Neural cell (in vitro differentiated cells): ENCODE measurements at regions not wholly inside any gene's neighbourhood (a gene's known extent, or its start where the extent isn't known, plus 50 kb on each side); places are given as distances from the start of the nearest gene placed in this dataset.

Experiments
- H2AFZ ChIP-seq: fragments of 200-600, 300-800 bp; sonication (generic), shearing (Covaris generic); 2 replicates; pipeline ENCODE4 v1.6.0; 2014; ENCODE audit warnings: low read depth, mild to moderate bottlenecking, antibody characterized with exemption, low read length, moderate library complexity
- H3F3A ChIP-seq: fragments of 200-600 bp; shearing (Covaris generic); 2 replicates; pipeline ENCODE4 v1.6.1; 2016; ENCODE audit warnings: mild to moderate bottlenecking, moderate library complexity, mixed read lengths, antibody characterized with exemption, low read length; ENCODE audit not compliant: insufficient read depth, poor library complexity, severe bottlenecking
- H3K27ac ChIP-seq: fragments of 200-600, 300-800 bp; sonication (generic), shearing (Covaris generic); 2 replicates; pipeline ENCODE4 v1.5.1; 2014; ENCODE audit warnings: mild to moderate bottlenecking, low read length, moderate library complexity
- H3K27me3 ChIP-seq: fragments of 300-800, 200-600 bp; sonication (generic), shearing (Covaris generic); 2 replicates; pipeline ENCODE4 v1.6.0; 2014; ENCODE audit warnings: mild to moderate bottlenecking, low read depth, low read length, moderate library complexity; ENCODE audit not compliant: insufficient read depth
- H3K36me3 ChIP-seq: fragments of 300-800, 200-600 bp; sonication (generic), shearing (Covaris generic); 2 replicates; pipeline ENCODE4 v1.5.1; 2014; ENCODE audit warnings: mild to moderate bottlenecking, antibody characterized with exemption, low read length, moderate library complexity; ENCODE audit not compliant: insufficient read depth
- H3K4me2 ChIP-seq: fragments of 300-800, 200-600 bp; sonication (generic), shearing (Covaris generic); 2 replicates; pipeline ENCODE4 v1.6.0; 2014; ENCODE audit warnings: mild to moderate bottlenecking, low read length
- H3K4me3 ChIP-seq: fragments of 300-800, 200-600 bp; sonication (generic), shearing (Covaris generic); 2 replicates; pipeline ENCODE4 v1.5.1; 2014; ENCODE audit warnings: mild to moderate bottlenecking, low read length, moderate library complexity
- H3K79me2 ChIP-seq: fragments of 200-600 bp; shearing (Covaris generic); replicated peaks from 2 replicates; pipeline ENCODE4 v1.6.0; 2014; ENCODE audit warnings: mild to moderate bottlenecking, low read length, moderate library complexity; ENCODE audit not compliant: insufficient read depth
- H3K9ac ChIP-seq: fragments of 300-800, 200-600 bp; sonication (generic), shearing (Covaris generic); 2 replicates; pipeline ENCODE4 v1.6.1; 2016; ENCODE audit warnings: mild to moderate bottlenecking, low read length, mixed read lengths
- H3K9me2 ChIP-seq: fragments of 200-600 bp; shearing (Covaris generic); 2 replicates; pipeline ENCODE4 v1.6.1; 2016; ENCODE audit warnings: mild to moderate bottlenecking, low read length, mixed read lengths; ENCODE audit not compliant: insufficient read depth
- H3K9me3 ChIP-seq: fragments of 200-600, 300-800 bp; sonication (generic), shearing (Covaris generic); 2 replicates; pipeline ENCODE4 v1.6.1; 2016; ENCODE audit warnings: mild to moderate bottlenecking, mixed run types, low read length, moderate library complexity, mixed read lengths
- H4K20me1 ChIP-seq: fragments of 200-600 bp; shearing (Covaris generic); 2 replicates; pipeline ENCODE4 v1.6.1; 2016; ENCODE audit warnings: mild to moderate bottlenecking, mixed run types; ENCODE audit not compliant: insufficient read depth
- EP300 ChIP-seq: fragments of 450-650 bp; conservative IDR thresholded peaks from 2 replicates; pipeline ENCODE4 v1.6.1; 2014; ENCODE audit warnings: antibody characterized with exemption, mild to moderate bottlenecking, moderate library complexity; ENCODE audit not compliant: poor library complexity, severe bottlenecking
- EZH2 ChIP-seq: fragments of 200-600, 300-800 bp; shearing (Covaris generic), sonication (generic); IDR thresholded peaks from 2 replicates; pipeline ENCODE4 v1.6.1; 2014; ENCODE audit warnings: antibody characterized with exemption, low read length, borderline replicate concordance, mild to moderate bottlenecking; ENCODE audit not compliant: insufficient read depth, poor library complexity, severe bottlenecking
- MXI1 ChIP-seq: fragments of 450-650 bp; conservative IDR thresholded peaks from 2 replicates; pipeline ENCODE4 v1.6.1; 2014; ENCODE audit warnings: antibody characterized with exemption, mild to moderate bottlenecking; ENCODE audit not compliant: poor library complexity, severe bottlenecking
- POLR2AphosphoS5 ChIP-seq: IDR thresholded peaks from 2 replicates; pipeline ENCODE4 v1.6.1; 2012
- RAD21 ChIP-seq: fragments of 450-650 bp; conservative IDR thresholded peaks from 2 replicates; pipeline ENCODE4 v1.6.1; 2014; ENCODE audit warnings: antibody characterized with exemption, mild to moderate bottlenecking, moderate library complexity
- SMC3 ChIP-seq: fragments of 450-650 bp; conservative IDR thresholded peaks from 2 replicates; pipeline ENCODE4 v1.6.1; 2014; ENCODE audit warnings: antibody characterized with exemption, mild to moderate bottlenecking, moderate library complexity; ENCODE audit not compliant: poor library complexity
- TAF1 ChIP-seq: IDR thresholded peaks from 2 replicates; pipeline ENCODE4 v1.6.1; 2012; ENCODE audit warnings: low read depth
- TF ChIP-seq, protein P1 (sequence below): IDR thresholded peaks from 2 replicates; pipeline ENCODE4 v1.6.1; 2012; ENCODE audit warnings: borderline replicate concordance
- TF ChIP-seq, protein P2 (sequence below): fragments of 450-650 bp; IDR thresholded peaks from 2 replicates; pipeline ENCODE4 v1.5.1; 2014; ENCODE audit warnings: antibody characterized with exemption, mild to moderate bottlenecking, moderate library complexity; ENCODE audit not compliant: poor library complexity, severe bottlenecking

DNA sequence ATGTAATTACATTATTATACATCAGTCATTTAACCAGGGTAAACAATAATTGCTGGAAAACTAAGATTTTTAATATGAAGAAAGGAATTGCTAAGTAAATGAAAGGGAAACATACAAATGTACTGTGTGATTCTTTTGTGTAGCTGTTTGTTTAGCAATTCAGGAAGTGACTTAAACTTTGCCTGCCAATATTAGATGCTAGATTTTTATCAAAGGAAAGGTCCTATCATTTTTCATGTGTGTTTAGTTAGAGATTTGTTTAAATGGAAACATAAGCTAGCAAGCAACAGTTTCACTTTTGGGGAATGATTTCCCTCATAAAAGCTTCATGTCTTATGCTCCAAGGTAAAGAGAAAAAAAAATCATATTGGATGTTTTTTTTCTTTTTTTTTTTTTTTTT, 95.1 kb upstream of the LIMCH1 start:
- H3K79me2 ChIP-seq: no peaks in the 10 kb centered on the region
- no peaks in the 10 kb centered on the region for H3K36me3 ChIP-seq
- H3F3A ChIP-seq: no peaks in the 10 kb centered on the region
- H2AFZ ChIP-seq: no peak overlapping the region
- no peak overlapping the region for H3K9ac ChIP-seq
- no peaks in the 10 kb centered on the region for H3K9me3 ChIP-seq
- H3K9me2 ChIP-seq: no peaks in the 10 kb centered on the region
- H4K20me1 ChIP-seq: no peaks in the 10 kb centered on the region
- H3K27me3 ChIP-seq: no peaks in the 10 kb centered on the region
- no peak overlapping the region for H3K4me2 ChIP-seq
- TF ChIP-seq RAD21: no peak
- TF ChIP-seq EP300: no peak
- TF ChIP-seq EZH2: no peak
- TF ChIP-seq, protein P1, sequence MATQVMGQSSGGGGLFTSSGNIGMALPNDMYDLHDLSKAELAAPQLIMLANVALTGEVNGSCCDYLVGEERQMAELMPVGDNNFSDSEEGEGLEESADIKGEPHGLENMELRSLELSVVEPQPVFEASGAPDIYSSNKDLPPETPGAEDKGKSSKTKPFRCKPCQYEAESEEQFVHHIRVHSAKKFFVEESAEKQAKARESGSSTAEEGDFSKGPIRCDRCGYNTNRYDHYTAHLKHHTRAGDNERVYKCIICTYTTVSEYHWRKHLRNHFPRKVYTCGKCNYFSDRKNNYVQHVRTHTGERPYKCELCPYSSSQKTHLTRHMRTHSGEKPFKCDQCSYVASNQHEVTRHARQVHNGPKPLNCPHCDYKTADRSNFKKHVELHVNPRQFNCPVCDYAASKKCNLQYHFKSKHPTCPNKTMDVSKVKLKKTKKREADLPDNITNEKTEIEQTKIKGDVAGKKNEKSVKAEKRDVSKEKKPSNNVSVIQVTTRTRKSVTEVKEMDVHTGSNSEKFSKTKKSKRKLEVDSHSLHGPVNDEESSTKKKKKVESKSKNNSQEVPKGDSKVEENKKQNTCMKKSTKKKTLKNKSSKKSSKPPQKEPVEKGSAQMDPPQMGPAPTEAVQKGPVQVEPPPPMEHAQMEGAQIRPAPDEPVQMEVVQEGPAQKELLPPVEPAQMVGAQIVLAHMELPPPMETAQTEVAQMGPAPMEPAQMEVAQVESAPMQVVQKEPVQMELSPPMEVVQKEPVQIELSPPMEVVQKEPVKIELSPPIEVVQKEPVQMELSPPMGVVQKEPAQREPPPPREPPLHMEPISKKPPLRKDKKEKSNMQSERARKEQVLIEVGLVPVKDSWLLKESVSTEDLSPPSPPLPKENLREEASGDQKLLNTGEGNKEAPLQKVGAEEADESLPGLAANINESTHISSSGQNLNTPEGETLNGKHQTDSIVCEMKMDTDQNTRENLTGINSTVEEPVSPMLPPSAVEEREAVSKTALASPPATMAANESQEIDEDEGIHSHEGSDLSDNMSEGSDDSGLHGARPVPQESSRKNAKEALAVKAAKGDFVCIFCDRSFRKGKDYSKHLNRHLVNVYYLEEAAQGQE: no peak
- TF ChIP-seq SMC3: no peak
- no peak for TF ChIP-seq POLR2AphosphoS5
- TF ChIP-seq TAF1: no peak
- TF ChIP-seq, protein P2, sequence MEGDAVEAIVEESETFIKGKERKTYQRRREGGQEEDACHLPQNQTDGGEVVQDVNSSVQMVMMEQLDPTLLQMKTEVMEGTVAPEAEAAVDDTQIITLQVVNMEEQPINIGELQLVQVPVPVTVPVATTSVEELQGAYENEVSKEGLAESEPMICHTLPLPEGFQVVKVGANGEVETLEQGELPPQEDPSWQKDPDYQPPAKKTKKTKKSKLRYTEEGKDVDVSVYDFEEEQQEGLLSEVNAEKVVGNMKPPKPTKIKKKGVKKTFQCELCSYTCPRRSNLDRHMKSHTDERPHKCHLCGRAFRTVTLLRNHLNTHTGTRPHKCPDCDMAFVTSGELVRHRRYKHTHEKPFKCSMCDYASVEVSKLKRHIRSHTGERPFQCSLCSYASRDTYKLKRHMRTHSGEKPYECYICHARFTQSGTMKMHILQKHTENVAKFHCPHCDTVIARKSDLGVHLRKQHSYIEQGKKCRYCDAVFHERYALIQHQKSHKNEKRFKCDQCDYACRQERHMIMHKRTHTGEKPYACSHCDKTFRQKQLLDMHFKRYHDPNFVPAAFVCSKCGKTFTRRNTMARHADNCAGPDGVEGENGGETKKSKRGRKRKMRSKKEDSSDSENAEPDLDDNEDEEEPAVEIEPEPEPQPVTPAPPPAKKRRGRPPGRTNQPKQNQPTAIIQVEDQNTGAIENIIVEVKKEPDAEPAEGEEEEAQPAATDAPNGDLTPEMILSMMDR: no peak
- TF ChIP-seq MXI1: no peak
- no peak overlapping the region for H3K4me3 ChIP-seq
- H3K27ac ChIP-seq: no peak overlapping the region

DNA sequence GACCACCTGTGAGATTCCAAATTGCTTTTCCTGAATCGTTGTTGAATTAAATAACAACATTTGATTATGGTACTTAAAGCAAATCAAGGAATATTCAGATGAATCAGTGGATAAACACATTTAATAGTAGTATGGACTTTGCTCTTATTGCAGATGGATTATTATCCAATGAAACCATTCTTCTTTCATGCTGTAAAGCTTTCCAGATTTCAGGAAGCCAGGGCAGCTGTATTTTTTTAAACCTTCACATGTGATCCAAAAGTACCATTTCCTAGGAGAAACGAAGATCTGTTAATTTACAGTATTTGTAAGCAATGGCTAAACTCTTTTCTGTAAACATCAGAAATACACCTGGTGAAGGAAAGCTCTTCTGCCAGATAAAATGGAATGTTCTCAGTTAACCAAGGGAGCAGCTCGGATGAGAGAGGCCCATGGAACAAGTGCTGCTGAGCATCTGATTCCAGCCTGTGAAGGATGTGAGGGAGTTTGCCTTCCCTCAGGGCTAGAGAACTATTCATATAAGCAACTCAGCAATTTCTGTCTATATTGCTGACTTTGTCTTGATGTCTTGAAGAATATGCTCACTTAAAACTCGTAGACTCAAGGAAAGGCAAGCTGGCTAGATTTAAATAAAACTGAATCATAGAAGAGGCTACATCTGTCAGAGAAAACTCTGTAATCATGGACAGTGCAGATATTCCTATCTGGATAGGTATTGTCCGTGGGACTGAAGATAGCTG, 94.4 kb upstream of the LIMCH1 start:
- Histone ChIP-seq H3K9ac (no peak overlapping the region), H3K27me3 (no peaks in the 10 kb centered on the region), H3K79me2 (no peaks in the 10 kb centered on the region), H3K27ac (no peak overlapping the region), H3K4me2 (no peak overlapping the region), H3K36me3 (no peaks in the 10 kb centered on the region), H3F3A (no peaks in the 10 kb centered on the region), H3K9me2 (no peaks in the 10 kb centered on the region), H3K9me3 (no peaks in the 10 kb centered on the region), H4K20me1 (no peaks in the 10 kb centered on the region), H2AFZ (no peak overlapping the region), H3K4me3 (no peak overlapping the region)
- TF ChIP-seq, protein P2: no peak
- no peak for TF ChIP-seq SMC3
- no peak for TF ChIP-seq EZH2
- TF ChIP-seq RAD21: no peak
